C1 segment of cervical spinal cord (tissue), 14 donors: ENCODE measurements at regions not wholly inside any gene's neighbourhood (a gene's known extent, or its start where the extent isn't known, plus 50 kb on each side); places are given as distances from the start of the nearest gene placed in this dataset.

Experiments used
- DNase-seq, 14 donors: peaks; one replicate each; lab custom pipeline; 2025; lab: John Stamatoyannopoulos, UW

DNA sequence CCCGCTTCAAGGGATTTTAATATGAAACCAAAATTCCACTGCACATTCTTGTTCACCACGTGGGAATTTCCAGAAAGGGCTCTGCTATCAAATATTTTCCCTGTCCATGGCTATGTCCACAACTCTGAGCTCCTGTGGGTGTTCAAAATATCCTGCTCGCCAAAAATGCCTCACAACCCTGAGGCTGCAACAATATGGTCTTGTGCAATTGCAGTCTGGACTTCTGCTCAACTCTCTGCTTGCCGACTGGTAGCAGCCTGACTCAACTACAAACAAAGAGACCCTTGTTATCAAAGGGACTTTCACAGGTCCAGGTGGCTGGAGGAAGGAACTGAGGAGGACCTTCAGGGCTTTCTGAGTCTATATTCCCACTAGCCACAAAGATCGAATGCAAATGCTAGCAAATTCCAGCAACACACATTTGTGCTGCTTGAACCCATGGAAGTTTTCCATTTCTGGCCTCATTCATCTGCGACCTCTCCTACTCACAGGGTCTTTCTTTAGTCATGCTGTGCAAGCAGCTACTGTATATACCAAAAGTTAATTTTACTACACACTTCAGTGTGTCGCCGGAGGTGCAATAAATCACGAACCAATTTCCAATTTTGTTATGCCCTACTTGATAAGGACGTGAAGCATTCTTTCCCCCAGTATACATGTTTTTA lies 169.2 kb upstream of the SLC30A5 start:
- no peak for DNase-seq

DNA sequence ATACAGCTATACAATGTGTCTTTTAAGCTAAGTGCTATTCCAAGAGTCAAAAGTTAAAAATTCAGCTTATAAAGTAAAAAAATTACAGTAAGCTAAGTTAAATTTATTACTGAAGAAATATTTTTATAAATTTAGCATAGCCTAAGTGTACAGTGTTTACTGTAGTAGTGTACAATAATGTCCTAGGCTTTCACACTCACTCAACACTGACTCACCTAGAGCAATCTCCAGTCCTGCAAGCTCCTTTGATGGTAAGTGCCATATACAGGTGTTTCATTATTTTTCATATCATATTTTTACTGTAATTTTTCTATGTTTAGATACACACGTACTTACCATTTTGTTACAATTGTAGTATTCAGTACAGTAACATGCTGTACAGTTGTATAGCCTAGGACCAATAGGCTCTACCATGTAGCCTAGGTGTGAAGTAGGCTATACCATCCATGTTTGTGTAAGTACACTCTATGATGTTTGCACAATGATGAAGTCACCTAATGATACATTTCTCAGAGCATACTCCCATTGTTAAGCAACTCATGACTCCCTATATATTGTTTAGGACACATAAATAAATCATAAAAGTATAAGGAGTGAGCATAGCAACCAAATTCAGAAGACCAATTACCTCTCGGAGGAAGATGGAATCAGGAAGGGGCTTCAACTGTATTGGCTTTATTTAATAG lies 165.1 kb upstream of the SLC30A5 start:
- DNase-seq: no peak

DNA sequence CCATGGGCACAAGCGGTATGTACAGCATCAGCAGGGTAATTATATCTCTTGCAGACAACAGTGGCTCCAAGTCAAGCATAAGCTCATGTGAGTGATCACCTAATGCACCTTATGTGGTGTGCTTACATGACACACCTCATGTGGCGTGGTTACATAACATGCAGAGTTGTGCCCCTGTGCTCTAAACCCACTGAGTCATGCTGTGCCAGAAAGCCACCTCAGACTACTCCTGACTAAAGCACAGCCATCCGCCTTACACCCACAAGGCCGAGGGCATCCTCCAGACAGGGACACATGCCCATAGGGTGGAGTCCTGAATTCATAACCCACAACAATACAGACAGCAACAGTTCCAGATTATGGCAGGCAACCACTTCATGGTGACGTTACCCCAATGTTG lies 163.7 kb upstream of the SLC30A5 start:
- DNase-seq: no peak

DNA sequence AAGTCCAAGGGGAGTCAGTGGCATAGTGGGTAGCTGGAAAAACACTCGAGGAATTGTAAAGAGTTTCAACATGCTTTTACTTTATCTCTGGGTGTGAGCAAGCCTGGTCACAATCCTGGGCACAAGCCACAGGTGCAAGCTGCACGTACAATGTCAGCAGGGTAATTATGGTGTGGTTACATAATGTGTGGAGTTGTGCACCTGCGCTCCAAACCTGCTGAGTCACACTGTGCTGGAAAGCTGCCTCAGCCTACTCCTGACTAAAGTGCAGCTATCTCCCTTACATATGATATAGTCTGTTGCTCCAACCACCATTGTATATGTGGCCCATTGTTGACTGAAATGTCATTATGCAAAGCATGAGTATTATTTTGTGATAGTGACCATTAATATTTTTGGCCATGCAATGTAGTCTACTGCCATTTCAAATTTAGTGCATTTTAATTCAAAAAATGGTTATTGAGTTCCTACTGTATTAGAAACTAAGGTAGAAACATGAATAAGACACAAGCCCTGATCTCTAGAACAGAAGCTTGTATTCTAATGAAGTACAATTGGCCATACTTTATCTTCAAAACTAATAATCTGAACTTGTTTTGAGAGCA lies 160.9 kb upstream of the SLC30A5 start:
- DNase-seq: no peak

DNA sequence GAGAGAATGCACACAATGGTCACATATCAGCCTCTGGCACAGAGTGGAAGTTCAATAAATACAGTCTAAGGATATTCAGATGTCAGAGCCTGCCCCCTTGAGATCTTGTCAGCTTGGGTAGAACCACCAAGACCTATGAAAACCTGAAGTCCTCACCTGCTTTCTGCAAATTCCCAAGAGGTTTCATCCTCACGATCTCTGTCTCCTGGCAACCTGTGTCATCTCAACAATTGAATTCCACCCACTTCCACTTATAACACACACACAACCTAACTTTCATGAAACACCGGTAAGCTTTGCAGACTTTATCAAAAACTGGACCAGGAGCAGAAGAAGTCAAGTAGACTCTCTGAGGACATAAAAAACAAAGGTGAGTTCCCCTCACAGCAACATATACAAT lies 151.6 kb upstream of the SLC30A5 start:
- no peak for DNase-seq

DNA sequence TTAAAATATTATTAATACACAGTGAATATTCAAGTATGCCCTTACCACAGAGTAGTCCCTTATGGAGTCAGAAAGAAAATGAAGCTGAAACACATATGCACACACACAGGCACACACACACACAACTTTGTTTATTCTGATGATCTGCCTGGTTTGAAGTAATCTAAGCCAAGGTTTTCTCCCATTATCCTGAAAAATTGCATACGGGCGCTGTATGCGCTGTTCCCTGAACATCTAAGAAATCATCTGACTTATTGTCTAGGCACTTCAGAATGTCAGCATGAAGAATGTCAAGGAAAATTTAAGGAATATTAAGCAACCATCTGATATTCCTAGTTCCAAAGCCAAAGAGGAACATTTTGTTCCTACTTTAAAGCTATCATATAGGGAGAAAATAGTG lies 147.1 kb upstream of the SLC30A5 start:
- DNase-seq: no peak

DNA sequence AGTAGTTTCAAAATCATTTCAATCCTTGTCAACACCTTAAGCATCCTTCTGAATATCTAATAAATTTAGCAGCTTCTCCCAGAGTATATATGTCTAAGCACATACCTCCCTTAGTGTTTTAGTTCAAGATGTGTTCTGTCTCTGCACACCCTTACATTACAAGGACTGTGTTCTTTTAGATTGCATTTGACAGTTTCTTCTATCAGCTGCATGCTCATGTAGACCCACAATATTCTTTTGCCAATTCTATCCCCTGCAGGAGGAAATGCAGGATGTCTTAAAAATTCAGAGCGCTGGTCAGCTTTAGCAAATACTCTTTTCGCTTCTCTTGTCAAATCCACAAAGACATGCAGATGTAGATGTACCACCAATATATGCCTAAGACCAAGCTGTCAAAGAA lies 145.8 kb upstream of the SLC30A5 start:
- no peak for DNase-seq

DNA sequence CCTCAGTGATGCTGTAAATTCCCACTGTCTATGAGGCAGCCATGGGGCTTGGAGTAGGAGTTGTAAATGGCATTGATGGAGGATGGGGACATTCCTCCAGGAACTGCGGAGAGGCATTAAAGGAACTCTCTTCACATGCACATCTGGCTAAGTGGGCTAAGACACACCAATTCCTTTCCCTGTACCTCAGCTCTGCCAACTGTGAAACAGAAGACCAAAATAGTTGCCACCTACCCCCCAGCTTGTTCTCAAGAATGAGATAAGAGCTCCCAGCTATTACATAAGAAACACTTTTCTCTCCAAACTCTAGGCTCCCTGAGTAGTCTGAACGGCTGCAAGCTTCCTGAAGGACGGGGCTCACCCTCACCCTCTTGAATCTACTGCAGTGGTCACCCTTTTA lies 144.6 kb upstream of the SLC30A5 start:
- no peak for DNase-seq

DNA sequence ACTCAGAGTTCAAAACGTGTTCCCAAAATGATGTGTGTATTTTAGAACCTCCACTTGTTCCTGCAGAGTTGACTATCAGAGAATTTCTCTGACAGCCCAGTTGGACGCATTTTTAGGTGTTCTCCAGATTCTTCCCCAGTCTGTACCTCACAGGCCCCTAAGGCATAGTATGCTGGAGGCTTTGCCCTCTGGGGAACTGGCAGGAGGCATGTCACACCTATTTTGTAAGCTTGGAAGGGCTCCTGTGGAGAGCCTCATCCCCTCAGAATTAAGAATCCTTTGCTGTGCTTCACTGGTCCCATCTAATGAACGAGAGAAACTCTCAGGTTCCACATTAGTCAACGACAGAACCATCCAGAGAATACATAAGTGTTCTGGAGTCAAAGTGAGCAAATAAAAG lies 144.1 kb upstream of the SLC30A5 start:
- no peak for DNase-seq

DNA sequence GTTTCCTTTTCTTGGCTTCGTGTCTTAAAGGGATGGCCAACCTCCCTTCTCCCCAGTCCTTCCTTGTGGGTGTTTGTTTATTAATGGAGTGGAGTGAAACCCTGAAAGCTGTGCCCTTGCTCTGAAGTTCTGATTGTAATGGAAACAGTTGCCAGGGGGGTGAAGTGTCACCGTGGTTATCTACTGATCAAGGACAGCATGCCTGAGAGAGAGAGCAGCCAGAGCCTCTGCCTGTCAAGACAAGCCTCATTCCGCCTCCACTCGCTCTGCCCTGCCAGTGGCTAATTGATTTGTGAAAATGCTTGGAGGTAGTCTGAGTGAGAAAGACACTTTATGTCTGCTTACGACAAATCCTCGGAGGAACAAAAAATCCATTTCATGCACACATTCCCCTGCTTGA lies 143.7 kb upstream of the SLC30A5 start:
- no peak for DNase-seq

DNA sequence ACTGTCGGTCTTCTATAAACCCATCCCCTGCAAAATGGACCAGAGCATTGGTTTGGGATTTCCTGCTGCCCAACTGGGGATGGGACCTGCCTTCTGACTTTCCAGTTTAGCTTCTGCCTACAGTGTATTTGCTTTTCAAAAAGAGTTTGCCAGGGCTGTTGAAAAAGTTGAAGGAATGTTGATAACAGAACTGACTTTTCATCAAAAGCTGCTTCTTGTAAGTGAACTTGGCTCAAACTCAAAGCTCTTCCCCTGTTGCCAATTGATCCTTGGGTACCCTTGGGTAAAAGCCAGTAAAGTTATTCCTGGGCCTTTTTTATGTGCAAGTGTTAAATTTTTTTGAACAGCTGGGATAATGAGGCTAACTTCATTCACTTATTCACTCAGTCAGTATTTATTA lies 142.9 kb upstream of the SLC30A5 start:
- no peak for DNase-seq

DNA sequence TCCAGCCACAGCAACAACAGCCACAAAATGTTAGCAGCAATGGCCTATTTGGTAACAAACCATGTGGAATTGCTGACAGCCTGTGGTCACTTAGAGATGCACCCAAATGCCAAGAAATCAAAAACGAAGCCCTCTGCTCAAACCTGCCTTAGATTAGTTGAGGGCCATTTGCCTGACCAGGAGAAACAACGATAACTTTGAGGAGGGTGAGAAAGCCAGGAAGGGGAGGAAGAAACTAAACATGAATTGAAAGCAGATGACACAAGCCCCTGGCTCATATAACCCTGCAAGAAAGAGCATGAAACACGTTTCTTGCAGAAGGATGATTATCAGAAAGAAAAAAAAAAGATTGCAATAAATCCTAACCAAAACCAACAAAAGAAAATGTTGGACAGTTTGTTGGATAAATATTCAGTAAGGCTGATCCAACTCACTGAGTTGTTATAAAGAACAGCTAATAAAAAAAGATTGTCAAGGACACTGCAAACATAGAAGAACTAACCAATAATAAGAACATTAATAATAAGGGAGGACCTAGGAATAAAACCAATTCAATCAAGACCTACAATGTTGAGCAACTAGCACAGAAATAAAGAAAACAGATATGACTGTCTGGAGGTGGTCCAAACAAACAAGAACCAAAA lies 140.5 kb upstream of the SLC30A5 start:
- no peak for DNase-seq

DNA sequence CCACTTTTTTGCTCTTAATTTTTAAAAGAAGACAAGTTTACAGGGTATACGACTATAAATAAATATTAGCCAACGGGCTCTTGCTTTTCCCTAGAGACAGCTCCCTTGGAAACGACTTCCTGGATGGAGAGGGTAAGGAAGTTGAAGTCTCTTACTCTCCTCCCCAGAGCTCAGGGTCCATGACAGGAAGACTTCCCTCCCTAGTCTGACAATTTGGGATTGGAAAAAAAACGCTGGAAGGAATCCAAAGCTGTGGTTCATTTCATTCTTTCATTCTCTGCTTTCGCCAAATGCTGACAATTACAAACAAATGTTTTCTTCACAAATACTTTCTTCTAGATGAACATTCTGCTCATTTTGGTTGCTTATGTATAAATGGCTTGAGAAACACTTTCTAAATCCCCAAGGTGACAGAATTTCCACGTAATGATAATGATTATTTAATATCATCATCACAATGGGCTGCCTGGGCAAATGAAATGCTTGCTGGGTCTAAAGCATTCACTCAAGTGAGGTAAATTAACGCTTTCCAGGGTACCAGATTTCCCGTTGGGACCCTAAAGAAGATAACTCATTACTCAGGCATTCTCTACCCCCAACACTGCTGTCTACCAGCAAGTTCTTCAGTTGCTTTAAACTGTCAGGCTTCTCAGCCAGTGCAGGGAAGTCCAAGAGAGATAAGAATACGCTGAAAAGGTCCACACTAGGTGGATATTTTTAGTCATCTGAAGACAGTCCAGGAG lies 139.8 kb upstream of the SLC30A5 start:
- no peak for DNase-seq

DNA sequence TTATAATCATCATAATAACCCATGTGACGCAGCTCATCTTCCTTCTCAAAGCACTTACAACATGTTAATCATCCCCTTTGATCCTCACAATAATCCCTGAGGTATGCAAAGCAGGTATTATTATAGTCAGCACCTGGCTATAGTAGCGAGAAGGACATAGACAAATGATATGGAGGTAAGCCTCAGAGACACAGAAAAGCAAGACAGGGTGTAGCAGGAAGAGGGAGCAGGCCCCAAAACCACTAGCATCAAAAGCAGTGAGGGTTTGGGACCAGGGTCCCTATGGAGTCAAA lies 139.2 kb upstream of the SLC30A5 start:
- DNase-seq: no peak

DNA sequence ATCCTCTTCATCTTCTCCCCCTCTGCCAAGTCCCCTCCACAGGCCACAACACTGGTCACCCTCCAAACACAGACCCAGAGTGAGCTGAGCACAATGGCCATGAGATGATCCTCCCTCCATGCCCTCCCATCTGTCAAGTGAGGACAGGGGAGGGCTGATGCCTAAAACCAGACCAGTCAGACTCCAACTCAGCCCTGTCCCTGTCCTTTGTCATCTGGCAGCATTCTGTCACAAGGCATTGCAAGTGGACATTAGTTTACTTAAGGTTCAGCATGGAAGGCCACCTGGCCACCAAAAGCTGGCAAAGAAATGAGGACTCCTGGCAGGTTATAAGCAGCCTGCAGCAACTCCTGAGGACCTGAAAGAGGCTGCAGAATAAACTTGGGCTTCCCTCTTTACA lies 136.2 kb upstream of the SLC30A5 start:
- DNase-seq: no peak

DNA sequence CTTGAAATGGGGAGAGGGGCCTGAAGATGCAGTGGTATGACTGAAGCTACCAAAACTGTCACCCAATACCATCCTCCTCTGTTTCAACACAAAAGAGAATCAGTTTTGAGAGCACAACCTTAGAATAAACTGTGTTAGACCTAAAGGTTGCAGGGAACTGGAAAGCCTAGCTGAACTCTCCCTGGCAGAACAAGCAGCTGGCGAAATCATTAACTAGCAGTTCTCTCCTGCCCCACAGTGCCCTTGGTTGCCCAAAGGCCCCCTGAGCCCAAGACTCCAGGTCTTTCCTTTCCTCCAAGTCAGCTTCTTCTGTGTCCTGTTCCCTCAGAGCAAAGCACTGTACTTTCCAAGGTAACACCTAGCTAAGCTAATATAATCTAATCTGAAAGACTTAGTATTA lies 135.4 kb upstream of the SLC30A5 start:
- DNase-seq: no peak

DNA sequence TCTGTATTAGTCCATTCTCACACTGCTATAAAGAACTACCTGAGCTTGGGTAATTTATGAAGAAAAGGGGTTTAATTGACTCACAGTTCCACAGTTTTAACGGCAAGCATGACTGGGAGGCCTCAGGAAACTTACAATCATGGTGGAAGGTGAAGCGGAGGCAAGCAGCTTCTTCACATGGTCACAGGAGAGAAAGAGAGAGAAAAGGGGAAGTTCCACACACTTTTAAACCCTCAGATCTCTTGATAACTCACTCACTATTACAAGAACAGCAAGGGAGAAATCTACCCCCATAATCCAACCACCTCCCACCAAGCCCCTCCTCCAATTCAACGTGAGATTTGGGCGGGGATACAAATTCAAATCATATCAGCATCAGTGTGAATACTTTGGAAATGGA lies 133.4 kb upstream of the SLC30A5 start:
- DNase-seq: no peak

DNA sequence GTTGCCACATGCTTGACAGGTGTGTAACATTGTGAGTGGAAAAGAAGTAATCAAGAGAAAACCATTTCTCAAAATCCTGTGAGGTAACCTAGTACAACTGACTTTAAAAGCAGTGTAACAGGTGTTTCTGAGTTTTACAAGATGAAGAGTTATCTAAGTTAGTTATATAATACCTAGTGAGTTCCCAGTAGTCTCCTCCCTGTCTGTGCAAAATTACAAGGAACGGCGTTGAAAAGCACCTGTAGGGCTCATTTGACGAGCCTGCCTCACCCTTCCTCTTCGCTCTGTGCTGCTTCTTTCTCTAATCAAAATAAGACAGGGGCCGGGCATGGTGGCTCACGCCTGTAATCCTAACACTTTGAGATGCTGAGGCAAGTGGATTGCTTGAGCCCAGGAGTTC lies 132.9 kb upstream of the SLC30A5 start:
- DNase-seq: no peak

DNA sequence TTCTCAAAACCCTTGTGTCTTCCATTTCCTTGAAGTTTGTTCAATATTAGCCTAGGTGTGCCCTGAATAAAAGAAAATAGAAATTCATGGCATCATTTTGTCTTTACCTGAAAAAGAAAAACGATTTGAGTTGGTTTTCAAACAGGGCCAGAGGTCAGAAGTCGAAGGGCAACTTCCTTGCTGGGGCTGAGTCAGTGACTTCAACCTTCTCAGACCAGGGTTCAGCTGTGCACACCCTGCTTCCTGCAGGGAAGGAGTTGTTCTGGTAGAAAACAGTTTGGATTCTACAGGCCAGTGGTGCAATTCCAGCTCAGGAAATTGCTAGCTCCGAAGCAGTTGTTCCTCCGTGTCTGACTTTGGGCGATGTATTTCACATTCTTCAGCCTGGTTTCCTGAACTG lies 132.1 kb upstream of the SLC30A5 start:
- no peak for DNase-seq

DNA sequence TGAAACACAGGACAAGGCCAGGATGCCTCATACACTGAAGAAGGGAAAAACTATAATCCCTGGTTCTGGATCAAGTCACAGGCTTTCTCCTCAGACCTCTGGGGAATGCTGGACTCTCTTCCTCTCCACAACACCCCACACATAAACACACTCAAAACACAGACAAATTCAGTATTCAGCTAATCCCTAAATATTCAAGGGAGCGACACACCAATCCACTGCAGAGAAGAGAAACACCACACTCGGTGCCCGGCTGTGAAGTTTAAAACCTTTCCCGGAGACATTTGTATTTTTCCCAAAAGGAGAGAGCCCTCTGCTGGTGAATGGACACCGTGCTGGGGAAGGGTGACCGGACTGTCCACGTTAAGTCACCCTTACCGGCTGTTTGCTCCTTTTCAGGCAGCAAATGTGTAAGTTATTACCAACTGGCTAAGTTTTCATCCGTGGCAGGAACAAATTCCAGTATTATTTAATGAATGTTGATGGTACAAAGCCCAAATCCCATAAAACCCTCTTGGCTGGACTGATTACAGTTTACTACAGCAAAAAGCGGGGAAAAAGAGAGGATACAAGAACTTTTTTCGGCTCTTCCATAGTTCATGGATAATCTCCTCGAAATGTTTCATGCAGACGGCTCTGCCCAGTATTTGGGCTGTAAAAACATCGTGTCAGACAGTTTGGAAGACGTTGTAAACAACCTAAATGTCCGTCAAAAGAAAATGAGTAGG lies 130.9 kb upstream of the SLC30A5 start:
- peak in 13 of 14 donors; percentile 3 to 60 (median 35) for DNase-seq

DNA sequence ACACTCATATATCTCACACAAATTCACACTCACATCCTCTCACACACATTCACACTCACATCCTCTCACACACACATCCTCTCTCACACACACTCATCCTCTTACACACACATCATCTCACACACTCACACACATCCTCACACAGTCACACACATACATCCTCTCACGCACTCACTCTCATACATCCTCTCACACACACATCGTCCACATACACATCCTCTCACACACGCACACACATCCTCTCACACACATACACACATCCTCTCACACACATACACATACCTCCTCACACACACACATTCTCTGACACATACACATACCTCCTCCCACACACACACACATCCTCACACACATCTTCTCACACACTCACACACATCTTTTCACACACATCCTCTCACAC lies 129.1 kb upstream of the SLC30A5 start:
- DNase-seq: no peak

DNA sequence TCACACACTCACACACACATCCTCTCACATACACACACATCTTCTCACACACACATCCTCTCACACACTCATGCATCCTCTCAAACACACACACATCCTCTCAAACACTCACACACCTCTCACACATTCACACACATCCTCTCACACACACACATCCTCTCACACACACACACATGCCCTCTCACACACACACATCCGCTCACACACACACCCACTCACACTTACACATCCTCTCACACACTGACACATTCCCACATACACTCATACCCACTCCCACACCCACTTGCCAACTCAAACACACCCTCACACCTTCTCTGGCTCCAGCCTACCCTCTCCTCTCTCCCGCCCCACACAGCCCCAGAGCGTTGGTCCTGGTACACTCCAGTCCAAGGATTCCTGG lies 127.9 kb upstream of the SLC30A5 start:
- DNase-seq: no peak
